SK-N-MC (cell line): ENCODE measurements at regions not wholly inside any gene's neighbourhood (a gene's known extent, or its start where the extent isn't known, plus 50 kb on each side); places are given as distances from the start of the nearest gene placed in this dataset.

Experiments
- EZH2 ChIP-seq: fragments of 200-600 bp; sonication (generic); IDR thresholded peaks from one replicate; pipeline ENCODE4 v1.6.1; 2017; ENCODE audit warnings: antibody characterized with exemption
- POLR2AphosphoS5 ChIP-seq: IDR thresholded peaks from 2 replicates; pipeline ENCODE4 v1.6.1; 2012; ENCODE audit warnings: mild to moderate bottlenecking, low read depth, low read length, borderline replicate concordance

GRCh38 chr4:135694066-135694465 lies 1492.5 kb upstream of the PABPC4L start:
- TF ChIP-seq POLR2AphosphoS5, result no peak
- no peak for TF ChIP-seq EZH2
